Neural cell (in vitro differentiated cells): ENCODE measurements at regions not wholly inside any gene's neighbourhood (a gene's known extent, or its start where the extent isn't known, plus 50 kb on each side); places are given as distances from the start of the nearest gene placed in this dataset.

Source experiments
- H2AFZ ChIP-seq: fragments of 200-600, 300-800 bp; sonication (generic), shearing (Covaris generic); 2 replicates; pipeline ENCODE4 v1.6.0; 2014; ENCODE audit warnings: low read depth, mild to moderate bottlenecking, antibody characterized with exemption, low read length, moderate library complexity
- H3F3A ChIP-seq: fragments of 200-600 bp; shearing (Covaris generic); 2 replicates; pipeline ENCODE4 v1.6.1; 2016; ENCODE audit warnings: mild to moderate bottlenecking, moderate library complexity, mixed read lengths, antibody characterized with exemption, low read length; ENCODE audit not compliant: insufficient read depth, poor library complexity, severe bottlenecking
- H3K27ac ChIP-seq: fragments of 200-600, 300-800 bp; sonication (generic), shearing (Covaris generic); 2 replicates; pipeline ENCODE4 v1.5.1; 2014; ENCODE audit warnings: mild to moderate bottlenecking, low read length, moderate library complexity
- H3K27me3 ChIP-seq: fragments of 300-800, 200-600 bp; sonication (generic), shearing (Covaris generic); 2 replicates; pipeline ENCODE4 v1.6.0; 2014; ENCODE audit warnings: mild to moderate bottlenecking, low read depth, low read length, moderate library complexity; ENCODE audit not compliant: insufficient read depth
- H3K36me3 ChIP-seq: fragments of 300-800, 200-600 bp; sonication (generic), shearing (Covaris generic); 2 replicates; pipeline ENCODE4 v1.5.1; 2014; ENCODE audit warnings: mild to moderate bottlenecking, antibody characterized with exemption, low read length, moderate library complexity; ENCODE audit not compliant: insufficient read depth
- H3K4me2 ChIP-seq: fragments of 300-800, 200-600 bp; sonication (generic), shearing (Covaris generic); 2 replicates; pipeline ENCODE4 v1.6.0; 2014; ENCODE audit warnings: mild to moderate bottlenecking, low read length
- H3K4me3 ChIP-seq: fragments of 300-800, 200-600 bp; sonication (generic), shearing (Covaris generic); 2 replicates; pipeline ENCODE4 v1.5.1; 2014; ENCODE audit warnings: mild to moderate bottlenecking, low read length, moderate library complexity
- H3K79me2 ChIP-seq: fragments of 200-600 bp; shearing (Covaris generic); replicated peaks from 2 replicates; pipeline ENCODE4 v1.6.0; 2014; ENCODE audit warnings: mild to moderate bottlenecking, low read length, moderate library complexity; ENCODE audit not compliant: insufficient read depth
- H3K9ac ChIP-seq: fragments of 300-800, 200-600 bp; sonication (generic), shearing (Covaris generic); 2 replicates; pipeline ENCODE4 v1.6.1; 2016; ENCODE audit warnings: mild to moderate bottlenecking, low read length, mixed read lengths
- H3K9me2 ChIP-seq: fragments of 200-600 bp; shearing (Covaris generic); 2 replicates; pipeline ENCODE4 v1.6.1; 2016; ENCODE audit warnings: mild to moderate bottlenecking, low read length, mixed read lengths; ENCODE audit not compliant: insufficient read depth
- H3K9me3 ChIP-seq: fragments of 200-600, 300-800 bp; sonication (generic), shearing (Covaris generic); 2 replicates; pipeline ENCODE4 v1.6.1; 2016; ENCODE audit warnings: mild to moderate bottlenecking, mixed run types, low read length, moderate library complexity, mixed read lengths
- H4K20me1 ChIP-seq: fragments of 200-600 bp; shearing (Covaris generic); 2 replicates; pipeline ENCODE4 v1.6.1; 2016; ENCODE audit warnings: mild to moderate bottlenecking, mixed run types; ENCODE audit not compliant: insufficient read depth
- CTCF ChIP-seq: fragments of 450-650 bp; IDR thresholded peaks from 2 replicates; pipeline ENCODE4 v1.5.1; 2014; ENCODE audit warnings: antibody characterized with exemption, mild to moderate bottlenecking, moderate library complexity; ENCODE audit not compliant: poor library complexity, severe bottlenecking
- EZH2 ChIP-seq: fragments of 200-600, 300-800 bp; shearing (Covaris generic), sonication (generic); IDR thresholded peaks from 2 replicates; pipeline ENCODE4 v1.6.1; 2014; ENCODE audit warnings: antibody characterized with exemption, low read length, borderline replicate concordance, mild to moderate bottlenecking; ENCODE audit not compliant: insufficient read depth, poor library complexity, severe bottlenecking
- MXI1 ChIP-seq: fragments of 450-650 bp; conservative IDR thresholded peaks from 2 replicates; pipeline ENCODE4 v1.6.1; 2014; ENCODE audit warnings: antibody characterized with exemption, mild to moderate bottlenecking; ENCODE audit not compliant: poor library complexity, severe bottlenecking
- POLR2AphosphoS5 ChIP-seq: IDR thresholded peaks from 2 replicates; pipeline ENCODE4 v1.6.1; 2012
- RAD21 ChIP-seq: fragments of 450-650 bp; conservative IDR thresholded peaks from 2 replicates; pipeline ENCODE4 v1.6.1; 2014; ENCODE audit warnings: antibody characterized with exemption, mild to moderate bottlenecking, moderate library complexity
- REST ChIP-seq: IDR thresholded peaks from 2 replicates; pipeline ENCODE4 v1.6.1; 2012; ENCODE audit warnings: borderline replicate concordance
- TAF1 ChIP-seq: IDR thresholded peaks from 2 replicates; pipeline ENCODE4 v1.6.1; 2012; ENCODE audit warnings: low read depth

- no peak overlapping the region for H3K4me3 ChIP-seq
- H4K20me1 ChIP-seq = no peaks in the 10 kb centered on the region
- no peaks in the 10 kb centered on the region for H3K27me3 ChIP-seq
- H3K9me2 ChIP-seq = no peaks in the 10 kb centered on the region
- H3K9me3 ChIP-seq = no peaks in the 10 kb centered on the region
- H2AFZ ChIP-seq = no peak overlapping the region
- H3K36me3 ChIP-seq = no peaks in the 10 kb centered on the region
- no peaks in the 10 kb centered on the region for H3K79me2 ChIP-seq
- H3K9ac ChIP-seq = no peak overlapping the region
- H3F3A ChIP-seq = no peaks in the 10 kb centered on the region
- H3K27ac ChIP-seq = no peak overlapping the region
- H3K4me2 ChIP-seq = no peak overlapping the region
- no peak for TF ChIP-seq POLR2AphosphoS5
- no peak for TF ChIP-seq TAF1
- TF ChIP-seq REST = no peak
- TF ChIP-seq EZH2 = no peak
- TF ChIP-seq RAD21 = no peak
- TF ChIP-seq CTCF = no peak
These were observed 1055.9 kb downstream of the PDHA2 start for GRCh38 chr4:96895826-96896225.

- Histone ChIP-seq H3F3A (no peaks in the 10 kb centered on the region), H3K4me2 (no peak overlapping the region), H3K36me3 (no peaks in the 10 kb centered on the region), H3K27ac (no peak overlapping the region), H2AFZ (no peak overlapping the region), H3K9me2 (no peaks in the 10 kb centered on the region), H3K9ac (no peak overlapping the region), H4K20me1 (no peaks in the 10 kb centered on the region), H3K79me2 (no peaks in the 10 kb centered on the region), H3K27me3 (no peaks in the 10 kb centered on the region), H3K4me3 (no peak overlapping the region), H3K9me3 (no peaks in the 10 kb centered on the region)
- no peak for TF ChIP-seq POLR2AphosphoS5
- no peak for TF ChIP-seq TAF1
- no peak for TF ChIP-seq REST
- TF ChIP-seq EZH2 = no peak
- no peak for TF ChIP-seq MXI1
These were observed 1072.8 kb downstream of the PDHA2 start for GRCh38 chr4:96912716-96913115.
